Keratinocyte (primary cell): ENCODE measurements at regions not wholly inside any gene's neighbourhood (a gene's known extent, or its start where the extent isn't known, plus 50 kb on each side); places are given as distances from the start of the nearest gene placed in this dataset.
A peak's percentile ranks its signal among the peaks of the same experiment; 100 is the strongest.

Experiments
- DNase-seq: peaks from one replicate; pipeline ENCODE4 v3.0.0-alpha.2; 2011; ENCODE audit warnings: low read depth, missing footprints, low spot score
- FAIRE-seq: peaks from 2 replicates; lab custom pipeline; 2011; peaks lifted over from hg19 to GRCh38; lab: Jason Lieb, UNC
- H2AFZ ChIP-seq: 2 replicates; pipeline ENCODE4 v1.6.0; 2012; ENCODE audit warnings: low read length, control low read depth, inconsistent platforms; ENCODE audit not compliant: control insufficient read depth
- H3K27ac ChIP-seq: 2 replicates; pipeline ENCODE4 v1.5.1; 2011; ENCODE audit warnings: low read length; ENCODE audit not compliant: control insufficient read depth, insufficient read depth
- H3K27me3 ChIP-seq: 3 replicates; pipeline ENCODE4 v1.6.0; 2011; ENCODE audit warnings: low read length; ENCODE audit not compliant: control insufficient read depth, insufficient read depth; ENCODE audit errors: extremely low read depth
- H3K36me3 ChIP-seq, 2 experiments: 2 replicates in 1 of 2; 3 replicates in 1 of 2; pipeline ENCODE4 v1.5.1; 2011; ENCODE audit warnings: low read length in 2 of 2, mild to moderate bottlenecking in 1 of 2; ENCODE audit not compliant: control insufficient read depth in 2 of 2, insufficient read depth in 2 of 2; ENCODE audit errors: extremely low read depth in 1 of 2
- H3K4me1 ChIP-seq: 3 replicates; pipeline ENCODE4 v1.5.1; 2011; ENCODE audit warnings: low read length; ENCODE audit not compliant: control insufficient read depth, insufficient read depth; ENCODE audit errors: extremely low read depth
- H3K4me2 ChIP-seq: 3 replicates; pipeline ENCODE4 v1.6.0; 2011; ENCODE audit warnings: low read depth, low read length; ENCODE audit not compliant: control insufficient read depth, insufficient read depth; ENCODE audit errors: extremely low read depth
- H3K4me3 ChIP-seq, 3 experiments: fragments of 200-600 bp in 1 of 3; sonication (generic) in 1 of 3; 2 replicates in 2 of 3; 3 replicates in 1 of 3; pipeline ENCODE4 v1.5.1; 2011 to 2016; ENCODE audit warnings: low read length in 3 of 3, mild to moderate bottlenecking in 3 of 3, control low read depth in 2 of 3, inconsistent platforms in 1 of 3, low read depth in 1 of 3, mixed read lengths in 1 of 3, mixed run types in 1 of 3, moderate library complexity in 1 of 3; ENCODE audit not compliant: control insufficient read depth in 2 of 3, insufficient read depth in 2 of 3; ENCODE audit errors: extremely low read depth in 1 of 3
- H3K79me2 ChIP-seq: 2 replicates; pipeline ENCODE4 v1.6.0; 2012; ENCODE audit warnings: low read length; ENCODE audit not compliant: control insufficient read depth, insufficient read depth
- H3K9ac ChIP-seq: 3 replicates; pipeline ENCODE4 v1.6.0; 2011; ENCODE audit warnings: low read length; ENCODE audit not compliant: control insufficient read depth, insufficient read depth; ENCODE audit errors: extremely low read depth
- H3K9me1 ChIP-seq: 3 replicates; pipeline ENCODE4 v1.6.0; 2011; ENCODE audit warnings: low read length; ENCODE audit not compliant: control insufficient read depth, insufficient read depth; ENCODE audit errors: extremely low read depth
- H3K9me3 ChIP-seq: 2 replicates; pipeline ENCODE4 v1.5.1; 2012; ENCODE audit warnings: low read depth, low read length; ENCODE audit not compliant: control insufficient read depth
- H4K20me1 ChIP-seq: 3 replicates; pipeline ENCODE4 v1.6.0; 2011; ENCODE audit warnings: low read length; ENCODE audit not compliant: control insufficient read depth, insufficient read depth; ENCODE audit errors: extremely low read depth
- CTCF ChIP-seq, 3 experiments: IDR thresholded peaks in 1 of 3; conservative IDR thresholded peaks in 1 of 3; optimal IDR thresholded peaks in 1 of 3; 2 replicates in 2 of 3; 3 replicates in 1 of 3; pipeline versions ENCODE3 to v1.5.1; 2011; ENCODE audit warnings: low read length in 3 of 3, mild to moderate bottlenecking in 3 of 3, moderate library complexity in 2 of 3, control low read depth in 1 of 3, inconsistent platforms in 1 of 3; ENCODE audit not compliant: insufficient read depth in 2 of 3; ENCODE audit errors: extremely low read depth in 1 of 3
- EZH2 ChIP-seq: IDR thresholded peaks from one replicate; pipeline ENCODE4 v1.6.1; 2012; ENCODE audit warnings: inconsistent platforms, mild to moderate bottlenecking, low read length, moderate library complexity
- dilution Hi-C: fragments of 300-500 bp; cut with MboI; formaldehyde crosslinking; loops from one replicate; pipeline ENCODE4 v1.7.0; 2020; ENCODE audit warnings: low sequenced_read_pairs; ENCODE audit not compliant: extremely low pct_ligation_motif_present

- Histone ChIP-seq H3K4me3 (no peak overlapping the region), H3K27ac (peak overlapping the region; percentile 26), H3K4me1 (peaks cover 11% of the 10 kb centered on the region), H3K27me3 (no peaks in the 10 kb centered on the region), H3K9ac (no peak overlapping the region), H3K79me2 (no peaks in the 10 kb centered on the region), H3K36me3 (no peaks in the 10 kb centered on the region), H3K9me3 (no peaks in the 10 kb centered on the region), H3K9me1 (no peaks in the 10 kb centered on the region), H4K20me1 (no peaks in the 10 kb centered on the region), H2AFZ (no peak overlapping the region), H3K4me2 (peak overlapping the region; percentile 36)
- TF ChIP-seq CTCF (optimal IDR thresholded peaks at IDR 0.05 in 1 of 3, IDR thresholded peaks at IDR 0.05 in 1 of 3, conservative IDR thresholded peaks at IDR 0.05 in 1 of 3; ENCODE audit: extremely low read depth in 1 of 3, insufficient read depth in 2 of 3, low read length in 3 of 3) (no peak), EZH2 (no peak)
- no peak for DNase-seq
- dilution Hi-C loops, result no loop called here
- no peak for FAIRE-seq
Measured at GRCh38 chr4:114076899-114077570, 97.6 kb upstream of the ARSJ start.

GRCh38 chr4:114077610-114078009, 98.2 kb upstream of the ARSJ start:
- H3K27me3 ChIP-seq, result no peaks in the 10 kb centered on the region
- H3K9me1 ChIP-seq, result no peaks in the 10 kb centered on the region
- H3K27ac ChIP-seq, result peak overlapping the region; percentile 26
- TF ChIP-seq CTCF (optimal IDR thresholded peaks at IDR 0.05 in 1 of 3, IDR thresholded peaks at IDR 0.05 in 1 of 3, conservative IDR thresholded peaks at IDR 0.05 in 1 of 3; ENCODE audit: extremely low read depth in 1 of 3, insufficient read depth in 2 of 3, low read length in 3 of 3), result no peak
- TF ChIP-seq EZH2, result no peak
- no peaks in the 10 kb centered on the region for H3K79me2 ChIP-seq
- peak overlapping the region; percentile 36 for H3K4me2 ChIP-seq
- DNase-seq (no peak), FAIRE-seq (peak; percentile 89)
- no peak overlapping the region for H2AFZ ChIP-seq
- H3K4me3 ChIP-seq, result no peak overlapping the region
- H3K4me1 ChIP-seq, result peaks cover 11% of the 10 kb centered on the region
- dilution Hi-C loops, result no loop called here
- no peaks in the 10 kb centered on the region for H4K20me1 ChIP-seq
- H3K9me3 ChIP-seq, result no peaks in the 10 kb centered on the region
- H3K9ac ChIP-seq, result no peak overlapping the region
- no peaks in the 10 kb centered on the region for H3K36me3 ChIP-seq
